ENCODE measurements at regions not wholly inside any gene's neighbourhood (a gene's known extent, or its start where the extent isn't known, plus 50 kb on each side); places are given as distances from the start of the nearest gene placed in this dataset.

- Histone ChIP-seq H3K27me3 (peaks cover 4% of the 10 kb centered on the region), H3K27ac (no peak overlapping the region), H3K4me3 (no peak overlapping the region), H3K4me1 (peaks cover 0 to 8% (median 4%) of the 10 kb centered on the region in 4 donors), H3K9me3 (no peaks in the 10 kb centered on the region), H3K36me3 (no peaks in the 10 kb centered on the region)
- no peak for DNase-seq
- intact Hi-C loops (cut with DNase I; ENCODE audit: low total_unique reads), result no loop called here
- TF ChIP-seq EP300 (IDR thresholded peaks at IDR 0.05; ENCODE audit: low read depth), result no peak
- no peak for TF ChIP-seq POLR2A (IDR thresholded peaks at IDR 0.05)
- TF ChIP-seq, protein P1, sequence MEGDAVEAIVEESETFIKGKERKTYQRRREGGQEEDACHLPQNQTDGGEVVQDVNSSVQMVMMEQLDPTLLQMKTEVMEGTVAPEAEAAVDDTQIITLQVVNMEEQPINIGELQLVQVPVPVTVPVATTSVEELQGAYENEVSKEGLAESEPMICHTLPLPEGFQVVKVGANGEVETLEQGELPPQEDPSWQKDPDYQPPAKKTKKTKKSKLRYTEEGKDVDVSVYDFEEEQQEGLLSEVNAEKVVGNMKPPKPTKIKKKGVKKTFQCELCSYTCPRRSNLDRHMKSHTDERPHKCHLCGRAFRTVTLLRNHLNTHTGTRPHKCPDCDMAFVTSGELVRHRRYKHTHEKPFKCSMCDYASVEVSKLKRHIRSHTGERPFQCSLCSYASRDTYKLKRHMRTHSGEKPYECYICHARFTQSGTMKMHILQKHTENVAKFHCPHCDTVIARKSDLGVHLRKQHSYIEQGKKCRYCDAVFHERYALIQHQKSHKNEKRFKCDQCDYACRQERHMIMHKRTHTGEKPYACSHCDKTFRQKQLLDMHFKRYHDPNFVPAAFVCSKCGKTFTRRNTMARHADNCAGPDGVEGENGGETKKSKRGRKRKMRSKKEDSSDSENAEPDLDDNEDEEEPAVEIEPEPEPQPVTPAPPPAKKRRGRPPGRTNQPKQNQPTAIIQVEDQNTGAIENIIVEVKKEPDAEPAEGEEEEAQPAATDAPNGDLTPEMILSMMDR (IDR thresholded peaks at IDR 0.05), result no peak
- TF ChIP-seq POLR2AphosphoS5 (IDR thresholded peaks at IDR 0.05), result no peak
- in situ Hi-C loops (cut with MboI; ENCODE audit: low pct_ligation_motif_present in 1 of 4, low pct_unique_long_range_greater_than_20kb in 1 of 4, low sequenced_read_pairs in 3 of 4), result no loop called here
- WGBS, 2 donors (ENCODE audit: low coverage in 1 of 2), result 60 to 85% methylated on average over 1 to 6 of the region's 6 CpGs
These were observed 124.7 kb upstream of the CTBP2 start for GRCh38 chr10:125284875-125285597.

DNA sequence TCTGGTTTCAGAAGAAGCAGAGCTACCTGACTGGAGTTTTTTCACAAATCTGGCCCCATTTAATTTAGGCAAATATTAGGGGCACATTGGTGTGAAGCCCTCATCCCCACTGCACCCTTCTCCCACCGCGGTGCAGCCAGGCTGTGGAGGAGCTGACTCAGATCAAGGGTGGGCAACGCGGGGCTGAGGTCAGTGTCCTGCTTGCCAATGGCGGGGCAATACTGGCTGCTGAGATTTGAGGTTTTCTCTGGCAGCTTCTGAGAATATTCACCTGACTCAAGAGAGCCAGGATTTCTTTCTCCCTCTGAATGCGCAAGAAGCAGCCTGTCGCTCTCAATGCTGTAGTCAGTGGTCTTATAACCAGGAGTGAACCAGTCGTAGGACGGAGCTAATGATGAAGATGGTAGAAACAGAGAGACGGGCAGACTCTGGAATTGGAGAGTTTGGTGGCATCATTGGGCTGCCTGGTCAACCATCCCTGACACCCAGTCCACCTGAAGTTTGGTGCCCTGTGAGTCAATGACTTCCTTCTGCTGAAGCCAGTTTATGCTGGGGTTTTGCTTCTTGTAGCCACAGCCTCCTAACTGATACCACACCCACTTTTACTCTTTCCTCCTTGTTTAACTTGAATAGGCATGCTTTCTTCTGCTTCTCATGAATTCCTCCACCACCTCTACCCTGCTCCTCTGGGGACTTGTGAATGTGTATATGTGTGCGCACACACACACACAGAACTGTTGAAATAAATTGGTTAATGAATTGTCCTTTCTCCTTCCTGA, 123.7 kb upstream of the CTBP2 start:
- TF ChIP-seq, protein P1 (IDR thresholded peaks at IDR 0.05), result no peak
- TF ChIP-seq POLR2AphosphoS5 (IDR thresholded peaks at IDR 0.05) (no peak), EP300 (IDR thresholded peaks at IDR 0.05; ENCODE audit: low read depth) (no peak), POLR2A (IDR thresholded peaks at IDR 0.05) (no peak)
- no peaks in the 10 kb centered on the region for H3K36me3 ChIP-seq
- in situ Hi-C loops (cut with MboI; ENCODE audit: low pct_ligation_motif_present in 1 of 4, low pct_unique_long_range_greater_than_20kb in 1 of 4, low sequenced_read_pairs in 3 of 4), result no loop called here
- no peaks in the 10 kb centered on the region for H3K27me3 ChIP-seq
- peaks cover 0 to 8% (median 4%) of the 10 kb centered on the region in 4 donors for H3K4me1 ChIP-seq
- H3K4me3 ChIP-seq, result no peak overlapping the region
- 92 to 100% methylated on average over 1 to 11 of the region's 11 CpGs for WGBS, 2 donors (ENCODE audit: low coverage in 1 of 2)
- DNase-seq, result no peak
- intact Hi-C loops (cut with DNase I; ENCODE audit: low total_unique reads), result no loop called here
- H3K27ac ChIP-seq, result peak overlapping the region in 1 of 4 donors; percentile 10
- no peaks in the 10 kb centered on the region for H3K9me3 ChIP-seq

GRCh38 chr10:125283191-125283835, 123.0 kb upstream of the CTBP2 start:
- Histone ChIP-seq H3K27me3 (no peaks in the 10 kb centered on the region), H3K36me3 (no peaks in the 10 kb centered on the region), H3K4me1 (peaks cover 0 to 8% (median 4%) of the 10 kb centered on the region in 4 donors), H3K9me3 (no peaks in the 10 kb centered on the region), H3K27ac (peak overlapping the region in 1 of 4 donors; percentile 10), H3K4me3 (no peak overlapping the region)
- peak; percentile 31 for DNase-seq
- in situ Hi-C loops (cut with MboI; ENCODE audit: low pct_ligation_motif_present in 1 of 4, low pct_unique_long_range_greater_than_20kb in 1 of 4, low sequenced_read_pairs in 3 of 4), result no loop called here
- TF ChIP-seq, protein P1 (IDR thresholded peaks at IDR 0.05), result peak in 1 of 5 experiments; percentile 13
- TF ChIP-seq POLR2A (IDR thresholded peaks at IDR 0.05) (no peak), EP300 (IDR thresholded peaks at IDR 0.05; ENCODE audit: low read depth) (no peak), POLR2AphosphoS5 (IDR thresholded peaks at IDR 0.05) (no peak)
- WGBS, 2 donors (ENCODE audit: low coverage in 1 of 2), result 38 to 49% methylated on average over 4 to 7 of the region's 7 CpGs
- intact Hi-C loops (cut with DNase I; ENCODE audit: low total_unique reads), result no loop called here

GRCh38 chr10:125281091-125281490, 120.7 kb upstream of the CTBP2 start:
- DNase-seq, result no peak
- 50 to 57% methylated on average over 4 to 6 of the region's 6 CpGs for WGBS, 2 donors (ENCODE audit: low coverage in 1 of 2)
- peaks cover 0 to 8% (median 4%) of the 10 kb centered on the region in 4 donors for H3K4me1 ChIP-seq
- no peak overlapping the region for H3K4me3 ChIP-seq
- intact Hi-C loops (cut with DNase I; ENCODE audit: low total_unique reads) (no loop called here), in situ Hi-C loops (cut with MboI; ENCODE audit: low pct_ligation_motif_present in 1 of 4, low pct_unique_long_range_greater_than_20kb in 1 of 4, low sequenced_read_pairs in 3 of 4) (no loop called here)
- no peaks in the 10 kb centered on the region for H3K27me3 ChIP-seq
- H3K9me3 ChIP-seq, result peaks cover 0 to 4% of the 10 kb centered on the region in 2 donors
- TF ChIP-seq, protein P1 (IDR thresholded peaks at IDR 0.05), result no peak
- no peak for TF ChIP-seq POLR2A (IDR thresholded peaks at IDR 0.05)
- no peak for TF ChIP-seq EP300 (IDR thresholded peaks at IDR 0.05; ENCODE audit: low read depth)
- TF ChIP-seq POLR2AphosphoS5 (IDR thresholded peaks at IDR 0.05), result no peak
- H3K36me3 ChIP-seq, result no peaks in the 10 kb centered on the region
- no peak overlapping the region for H3K27ac ChIP-seq
